ENCODE measurements at regions not wholly inside any gene's neighbourhood (a gene's known extent, or its start where the extent isn't known, plus 50 kb on each side); places are given as distances from the start of the nearest gene placed in this dataset.

DNA sequence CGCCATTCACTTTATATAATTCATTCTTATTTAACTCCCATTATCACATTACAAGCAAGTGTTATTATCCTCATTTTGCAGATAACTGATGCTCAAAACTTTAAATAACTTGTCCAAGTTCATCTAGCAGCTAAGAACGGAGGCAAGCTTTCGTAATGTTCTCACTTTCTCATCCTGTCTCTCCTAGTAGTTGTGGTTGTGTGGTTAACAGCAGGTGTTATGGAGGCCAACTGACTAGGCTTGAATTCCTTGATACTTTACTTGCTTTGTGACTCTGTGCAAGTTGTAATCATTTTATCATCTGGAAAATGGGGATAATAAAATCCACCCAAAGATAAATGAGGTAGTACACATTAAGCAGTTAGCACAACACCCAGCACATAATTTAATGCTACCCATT lies 109.9 kb upstream of the PTPN13 start:
- no peak for ATAC-seq (replicated peaks in 1 of 4)

GRCh38 chr4:86487738-86488348 lies 106.3 kb upstream of the PTPN13 start:
- POLR2A ChIA-PET, result no interaction called here
- WGBS (ENCODE audit: insufficient coverage), result 100% methylated on average over 1 of the region's 3 CpGs
- DNase-seq, result no peak

More for the DNA sequence above, 109.9 kb upstream of the PTPN13 start:
- ChIA-PET CTCF (interaction anchor here in 1 of 2 donors (1.0 kb wide), 1 partner anchor 11 kb away, joined by 6 read pairs; no protein-coding TSS in a partner anchor), POLR2A (no interaction called here)
- Mint-ChIP-seq H3K4me1 (peaks cover 0 to 10% (median 7%) of the 10 kb centered on the region in 3 donors), H3K4me3 (no peak overlapping the region), H3K36me3 (no peaks in the 10 kb centered on the region), H3K27me3 (no peaks in the 10 kb centered on the region), H3K27ac (no peak overlapping the region), H3K9me3 (no peaks in the 10 kb centered on the region)
- no peaks in the 10 kb centered on the region for H3K4me1 ChIP-seq (ENCODE audit: control insufficient read depth in 1 of 2, extremely low read depth in 1 of 2, insufficient read depth in 2 of 2, low read length in 2 of 2)
- no peak for DNase-seq
- no CpG with 5 or more reads among the region's 3 CpGs for WGBS (ENCODE audit: insufficient coverage)
- H3K27me3 ChIP-seq (replicated peaks in 1 of 2; ENCODE audit: control insufficient read depth in 2 of 2, extremely low read depth in 1 of 2, insufficient read depth in 2 of 2, low read length in 1 of 2), result no peaks in the 10 kb centered on the region
- H3K9me3 ChIP-seq, result no peaks in the 10 kb centered on the region
- no peak overlapping the region for H3K27ac ChIP-seq (ENCODE audit: low read length)
- no peak overlapping the region for H3K4me3 ChIP-seq (ENCODE audit: control insufficient read depth in 1 of 2, extremely low read depth in 1 of 2, low read length in 1 of 2)
- H3K36me3 ChIP-seq (ENCODE audit: control insufficient read depth in 2 of 2, extremely low read depth in 1 of 2, insufficient read depth in 1 of 2, low read length in 1 of 2), result no peaks in the 10 kb centered on the region

DNA sequence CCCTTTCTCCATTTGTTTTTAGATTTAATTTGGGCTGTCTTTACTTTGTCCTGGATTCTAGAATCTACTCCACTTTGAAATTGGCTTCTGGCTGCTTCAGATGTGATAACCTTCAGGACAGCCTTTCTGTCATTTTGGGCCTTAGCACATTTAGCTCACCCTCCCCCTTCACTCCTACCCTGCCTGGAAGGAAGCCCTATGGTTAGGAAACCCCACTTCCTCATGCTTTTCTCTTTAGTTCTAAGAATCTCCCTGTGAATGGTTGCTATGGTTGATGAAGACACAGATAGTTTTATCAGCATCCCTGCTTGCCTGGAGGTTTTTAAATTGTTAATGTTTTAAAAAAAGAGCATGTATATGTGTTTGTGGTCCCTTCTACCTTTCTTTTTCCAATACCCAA lies 100.7 kb upstream of the PTPN13 start:
- DNase-seq (no peak), ATAC-seq (replicated peaks in 1 of 4) (no peak)
- POLR2A ChIA-PET, result no interaction called here
- H3K36me3 ChIP-seq (ENCODE audit: control insufficient read depth in 2 of 2, extremely low read depth in 1 of 2, insufficient read depth in 1 of 2, low read length in 1 of 2), result no peaks in the 10 kb centered on the region
- Mint-ChIP-seq H3K27me3 (peaks cover 2 to 4% of the 10 kb centered on the region in 2 donors), H3K4me1 (no peaks in the 10 kb centered on the region), H3K36me3 (no peaks in the 10 kb centered on the region), H3K9me3 (no peaks in the 10 kb centered on the region), H3K4me3 (no peak overlapping the region), H3K27ac (no peak overlapping the region)
- H3K27me3 ChIP-seq (replicated peaks in 1 of 2; ENCODE audit: control insufficient read depth in 2 of 2, extremely low read depth in 1 of 2, insufficient read depth in 2 of 2, low read length in 1 of 2), result no peaks in the 10 kb centered on the region
- no peaks in the 10 kb centered on the region for H3K4me1 ChIP-seq (ENCODE audit: control insufficient read depth in 1 of 2, extremely low read depth in 1 of 2, insufficient read depth in 2 of 2, low read length in 2 of 2)
- CTCF ChIA-PET, result interaction anchor here in 1 of 2 donors (0.5 to 0.7 kb wide), 2 partner anchors 30 to 395 kb away, joined by 3 read pairs; no protein-coding TSS in a partner anchor
- H3K27ac ChIP-seq (ENCODE audit: low read length), result no peak overlapping the region
- H3K4me3 ChIP-seq (ENCODE audit: control insufficient read depth in 1 of 2, extremely low read depth in 1 of 2, low read length in 1 of 2), result no peak overlapping the region
- no peaks in the 10 kb centered on the region for H3K9me3 ChIP-seq

More at GRCh38 chr4:86487738-86488348, 106.3 kb upstream of the PTPN13 start:
- Histone ChIP-seq H3K9me3 (no peaks in the 10 kb centered on the region), H3K27me3 (replicated peaks in 1 of 2; ENCODE audit: control insufficient read depth in 2 of 2, extremely low read depth in 1 of 2, insufficient read depth in 2 of 2, low read length in 1 of 2) (no peaks in the 10 kb centered on the region), H3K4me1 (ENCODE audit: control insufficient read depth in 1 of 2, extremely low read depth in 1 of 2, insufficient read depth in 2 of 2, low read length in 2 of 2) (no peaks in the 10 kb centered on the region), H3K4me3 (ENCODE audit: control insufficient read depth in 1 of 2, extremely low read depth in 1 of 2, low read length in 1 of 2) (no peak overlapping the region), H3K27ac (ENCODE audit: low read length) (no peak overlapping the region), H3K36me3 (ENCODE audit: control insufficient read depth in 2 of 2, extremely low read depth in 1 of 2, insufficient read depth in 1 of 2, low read length in 1 of 2) (no peaks in the 10 kb centered on the region)
- CTCF ChIA-PET, result interaction anchor here in 1 of 2 donors (2.6 kb wide), 1 partner anchor 10 kb away, joined by 17 read pairs; no protein-coding TSS in a partner anchor
- Mint-ChIP-seq H3K27me3 (no peaks in the 10 kb centered on the region), H3K9me3 (no peaks in the 10 kb centered on the region), H3K27ac (no peak overlapping the region), H3K4me1 (peaks cover 0 to 4% (median 3%) of the 10 kb centered on the region in 3 donors), H3K36me3 (no peaks in the 10 kb centered on the region), H3K4me3 (no peak overlapping the region)
- ATAC-seq (replicated peaks in 1 of 4), result no peak

- ATAC-seq (replicated peaks in 1 of 4) (no peak), DNase-seq (peak in 12 of 35 experiments; percentile 0 to 50 (median 6))
- Mint-ChIP-seq H3K27ac (no peak overlapping the region), H3K4me1 (no peaks in the 10 kb centered on the region), H3K27me3 (peaks cover 2 to 4% of the 10 kb centered on the region in 2 donors), H3K9me3 (no peaks in the 10 kb centered on the region), H3K4me3 (no peak overlapping the region), H3K36me3 (no peaks in the 10 kb centered on the region)
- Histone ChIP-seq H3K4me3 (ENCODE audit: control insufficient read depth in 1 of 2, extremely low read depth in 1 of 2, low read length in 1 of 2) (no peak overlapping the region), H3K36me3 (ENCODE audit: control insufficient read depth in 2 of 2, extremely low read depth in 1 of 2, insufficient read depth in 1 of 2, low read length in 1 of 2) (no peaks in the 10 kb centered on the region), H3K4me1 (ENCODE audit: control insufficient read depth in 1 of 2, extremely low read depth in 1 of 2, insufficient read depth in 2 of 2, low read length in 2 of 2) (no peaks in the 10 kb centered on the region), H3K27ac (ENCODE audit: low read length) (no peak overlapping the region), H3K9me3 (no peaks in the 10 kb centered on the region), H3K27me3 (replicated peaks in 1 of 2; ENCODE audit: control insufficient read depth in 2 of 2, extremely low read depth in 1 of 2, insufficient read depth in 2 of 2, low read length in 1 of 2) (no peaks in the 10 kb centered on the region)
- 100% methylated on average over 1 of the region's 5 CpGs for WGBS (ENCODE audit: insufficient coverage)
- ChIA-PET CTCF (interaction anchor here (0.5 to 2.6 kb wide), 23 partner anchors 10 to 717 kb away, joined by 3 to 11 read pairs (median 3); partner anchors contain the start of genes C4orf36 (in 1 of the 2) and PTPN13 (in 1 of the 2)), POLR2A (interaction anchor here in 1 of 2 donors (0.6 kb wide), 1 partner anchor 747 kb away, joined by 3 read pairs; no protein-coding TSS in a partner anchor)
Observed at GRCh38 chr4:86496094-86497080, 97.7 kb upstream of the PTPN13 start.

GRCh38 chr4:86497131-86497530 lies 97.0 kb upstream of the PTPN13 start:
- no CpG with 5 or more reads among the region's 2 CpGs for WGBS (ENCODE audit: insufficient coverage)

More at GRCh38 chr4:86497131-86497530, 97.0 kb upstream of the PTPN13 start:
- DNase-seq (no peak), ATAC-seq (replicated peaks in 1 of 4) (no peak)
- Histone ChIP-seq H3K9me3 (no peaks in the 10 kb centered on the region), H3K4me1 (ENCODE audit: control insufficient read depth in 1 of 2, extremely low read depth in 1 of 2, insufficient read depth in 2 of 2, low read length in 2 of 2) (no peaks in the 10 kb centered on the region), H3K27ac (ENCODE audit: low read length) (no peak overlapping the region), H3K27me3 (replicated peaks in 1 of 2; ENCODE audit: control insufficient read depth in 2 of 2, extremely low read depth in 1 of 2, insufficient read depth in 2 of 2, low read length in 1 of 2) (no peaks in the 10 kb centered on the region), H3K36me3 (ENCODE audit: control insufficient read depth in 2 of 2, extremely low read depth in 1 of 2, insufficient read depth in 1 of 2, low read length in 1 of 2) (no peaks in the 10 kb centered on the region), H3K4me3 (ENCODE audit: control insufficient read depth in 1 of 2, extremely low read depth in 1 of 2, low read length in 1 of 2) (no peak overlapping the region)
- Mint-ChIP-seq H3K4me1 (no peaks in the 10 kb centered on the region), H3K27ac (no peak overlapping the region), H3K36me3 (no peaks in the 10 kb centered on the region), H3K9me3 (no peaks in the 10 kb centered on the region), H3K27me3 (peaks cover 4 to 6% of the 10 kb centered on the region in 2 donors), H3K4me3 (no peak overlapping the region)
- POLR2A ChIA-PET, result interaction anchor here in 1 of 2 donors (0.6 kb wide), 1 partner anchor 748 kb away, joined by 3 read pairs; no protein-coding TSS in a partner anchor
- CTCF ChIA-PET, result interaction anchor here (0.6 to 2.3 kb wide), 7 partner anchors 8 to 589 kb away, joined by 3 to 17 read pairs (median 3); no protein-coding TSS in a partner anchor
